Bronchial epithelial cell (primary cell): ENCODE measurements at regions not wholly inside any gene's neighbourhood (a gene's known extent, or its start where the extent isn't known, plus 50 kb on each side); places are given as distances from the start of the nearest gene placed in this dataset.

Experiments used
- DNase-seq: peaks from one replicate; pipeline ENCODE4 v3.0.0-alpha.2; 2010; ENCODE audit warnings: low read depth
- FAIRE-seq: peaks from 2 replicates; lab custom pipeline; 2011; peaks lifted over from hg19 to GRCh38; lab: Jason Lieb, UNC
- H3K27me3 ChIP-seq: 2 replicates; pipeline ENCODE4 v1.5.1; 2011; ENCODE audit warnings: low read length; ENCODE audit not compliant: control insufficient read depth, insufficient read depth
- H3K36me3 ChIP-seq: 2 replicates; pipeline ENCODE4 v1.5.1; 2011; ENCODE audit warnings: low read length; ENCODE audit not compliant: control insufficient read depth, insufficient read depth
- H3K4me3 ChIP-seq: 2 replicates; pipeline ENCODE4 v1.5.1; 2011; ENCODE audit warnings: mild to moderate bottlenecking, low read depth, low read length, control low read depth
- CTCF ChIP-seq: IDR thresholded peaks from 2 replicates; pipeline ENCODE4 v1.5.1; 2011; ENCODE audit warnings: mild to moderate bottlenecking, moderate library complexity, low read length, control low read depth, inconsistent platforms; ENCODE audit not compliant: insufficient read depth, severe bottlenecking

DNA sequence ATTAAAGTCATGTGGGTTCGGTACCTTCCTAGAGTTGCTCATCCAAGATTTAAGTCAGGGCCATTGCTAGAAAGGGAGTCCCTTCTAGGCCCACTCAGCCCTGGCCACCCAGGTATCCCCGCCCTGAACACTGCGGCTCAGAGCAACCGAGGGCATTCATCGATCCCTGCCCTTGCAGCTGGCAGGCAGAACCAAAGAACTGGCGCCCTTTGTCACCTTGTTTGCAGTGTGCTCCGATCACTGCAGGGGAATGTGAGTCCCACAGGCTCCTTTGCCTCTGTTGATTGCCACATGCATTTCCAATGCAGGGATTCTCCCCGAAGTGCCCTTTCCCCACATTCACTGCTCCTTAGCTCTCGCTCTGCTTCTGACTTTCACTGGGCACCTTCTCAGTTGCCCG, 108.5 kb downstream of the CMPK2 start:
- no peak overlapping the region for H3K4me3 ChIP-seq
- H3K27me3 ChIP-seq, result no peaks in the 10 kb centered on the region
- no peak for FAIRE-seq
- H3K36me3 ChIP-seq, result no peaks in the 10 kb centered on the region
- no peak for TF ChIP-seq CTCF
- no peak for DNase-seq

GRCh38 chr2:6759689-6760088, 106.0 kb downstream of the CMPK2 start:
- Histone ChIP-seq H3K27me3 (no peaks in the 10 kb centered on the region), H3K36me3 (no peaks in the 10 kb centered on the region), H3K4me3 (no peak overlapping the region)
- no peak for DNase-seq
- no peak for FAIRE-seq
- TF ChIP-seq CTCF, result no peak

DNA sequence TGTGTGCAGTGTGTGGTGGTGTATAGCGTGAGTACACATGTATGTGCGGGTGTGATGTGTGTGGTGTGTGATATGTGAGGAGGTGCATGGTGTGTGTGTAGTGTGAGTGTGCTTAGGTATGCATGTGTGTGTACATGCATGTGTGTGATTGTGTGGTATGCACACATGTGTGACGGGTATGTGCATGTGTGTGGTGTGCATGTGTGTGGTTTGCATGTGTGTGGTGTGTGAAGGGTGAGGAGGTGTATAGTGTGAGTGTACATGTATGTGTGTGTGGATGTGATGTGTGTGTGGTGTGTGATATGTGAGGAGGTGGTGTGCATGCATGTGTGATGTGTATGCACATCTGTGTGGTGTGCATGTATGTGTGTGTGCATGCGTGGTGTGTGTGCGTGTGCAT, 105.6 kb downstream of the CMPK2 start:
- no peak for DNase-seq
- no peaks in the 10 kb centered on the region for H3K36me3 ChIP-seq
- TF ChIP-seq CTCF, result no peak
- no peak overlapping the region for H3K4me3 ChIP-seq
- no peaks in the 10 kb centered on the region for H3K27me3 ChIP-seq
- peak; percentile 88 for FAIRE-seq

- no peaks in the 10 kb centered on the region for H3K36me3 ChIP-seq
- no peak for TF ChIP-seq CTCF
- no peak overlapping the region for H3K4me3 ChIP-seq
- FAIRE-seq (no peak), DNase-seq (no peak)
- no peaks in the 10 kb centered on the region for H3K27me3 ChIP-seq
Measured at GRCh38 chr2:6764968-6765723, 100.6 kb downstream of the CMPK2 start.

GRCh38 chr2:6769346-6769745, 96.4 kb downstream of the CMPK2 start:
- FAIRE-seq, result peak; percentile 18
- Histone ChIP-seq H3K4me3 (no peak overlapping the region), H3K36me3 (no peaks in the 10 kb centered on the region), H3K27me3 (no peaks in the 10 kb centered on the region)
- TF ChIP-seq CTCF, result no peak
- DNase-seq, result no peak

DNA sequence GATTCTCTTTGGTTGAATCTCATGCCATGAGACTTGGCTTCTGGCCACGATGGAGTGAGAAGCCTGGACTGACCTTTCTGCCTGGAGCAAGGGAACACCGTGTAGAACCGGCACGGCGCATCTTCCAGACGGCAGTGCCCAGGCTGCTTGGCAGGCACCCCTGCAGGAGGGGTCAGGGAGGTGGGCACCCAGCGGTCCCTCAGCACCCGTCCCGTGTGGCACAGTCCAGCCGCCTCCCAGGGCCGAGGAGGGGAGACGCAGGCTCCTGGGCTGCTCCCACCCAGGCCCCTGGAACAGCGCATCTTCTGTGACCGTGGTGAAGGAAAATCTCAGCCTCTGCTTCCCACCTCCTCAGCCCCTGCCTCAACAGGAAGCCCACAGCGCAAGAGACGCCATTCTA, 95.7 kb downstream of the CMPK2 start:
- DNase-seq (no peak), FAIRE-seq (no peak)
- H3K27me3 ChIP-seq, result no peaks in the 10 kb centered on the region
- no peak overlapping the region for H3K4me3 ChIP-seq
- H3K36me3 ChIP-seq, result no peaks in the 10 kb centered on the region
- TF ChIP-seq CTCF, result no peak
